Pancreas (tissue), 10 donors: ENCODE measurements at regions not wholly inside any gene's neighbourhood (a gene's known extent, or its start where the extent isn't known, plus 50 kb on each side); places are given as distances from the start of the nearest gene placed in this dataset.
A peak's percentile ranks its signal among the peaks of the same experiment; 100 is the strongest.

ENCODE experiments used
- ATAC-seq, 4 donors: fragments of 200-7000 bp; cut with Tn5 transposase; one replicate each; pipeline versions ENCODE4 v1.8.0 to v1.9.1; 2020; ENCODE audit warnings: mild to moderate bottlenecking in 4 of 4, moderate library complexity in 4 of 4
- DNase-seq, 6 donors: peaks; one replicate each; pipeline ENCODE4 v3.0.0-alpha.2; 2020
- FAIRE-seq: peaks from 2 replicates; lab custom pipeline; 2012; peaks lifted over from hg19 to GRCh38; lab: Jason Lieb, UNC
- H3K27ac ChIP-seq, 4 donors: fragments of 200-600 bp; sonication (generic); 1 replicate in 3 of 4; 2 replicates in 1 of 4; pipeline versions ENCODE4 v1.5.0 to v1.8.0; 2020
- H3K27me3 ChIP-seq, 4 donors: fragments of 200-600 bp; one replicate each; pipeline ENCODE4 v1.8.0; 2021
- H3K36me3 ChIP-seq, 3 donors: fragments of 200-600 bp; sonication (generic) in 1 of 3; one replicate each; pipeline versions ENCODE4 v1.5.0 to v1.8.0; 2020 to 2021
- H3K4me1 ChIP-seq, 3 donors: fragments of 200-600 bp; one replicate each; pipeline ENCODE4 v1.8.0; 2021
- H3K4me3 ChIP-seq, 4 donors: fragments of 200-600 bp; sonication (generic) in 2 of 4; one replicate each; pipeline versions ENCODE4 v1.5.0 to v1.8.0; 2020 to 2021
- H3K9me3 ChIP-seq, 4 donors: fragments of 200-600 bp; one replicate each; pipeline ENCODE4 v1.8.0; 2021
- CTCF ChIP-seq, 4 donors: fragments of 200-600 bp; sonication (generic) in 3 of 4; IDR thresholded peaks; one replicate each; pipeline versions ENCODE4 v1.5.0 to v1.8.0; 2021; ENCODE audit warnings: antibody characterized with exemption in 4 of 4
- whole genome bisulfite sequencing, 2 donors: extraction: QIAGEN DNeasy Blood & Tissue Kit; methylation state at CpG; one replicate each; pipeline ENCODE4 v1.1.7; 2013; 5-methylcytosine and 5-hydroxymethylcytosine counted together
- intact Hi-C, 3 donors: fragments of 100-400 bp; cut with DNase I; formaldehyde crosslinking; loops; one replicate each; pipeline versions ENCODE4 v1.11.1 to v1.14.2; 2022
- donor health status: healthy with polysubstance abuse.
- donor health status: DM: no; HTN: no; CAD: no; lungs with moderate emphysema.
- donor health status: DM: no; HTN: no; CAD: no.
- donor health status: control.
- donor health status: control.
- donor health status: Bipolar disorder and iron deficiency.
- donor health status: DM: yes; HTN: yes; CAD: no.
- donor health status: DM: no; HTN: no; CAD: no.
- donor health status: DM: no; HTN: no; CAD: no.
- donor health status: DM: yes; HTN: yes; CAD: no.

GRCh38 chr7:133197972-133198544, 54.8 kb upstream of the EXOC4 start:
- intact Hi-C loops: no loop called here
- no peak overlapping the region for H3K4me3 ChIP-seq
- H3K9me3 ChIP-seq: no peaks in the 10 kb centered on the region
- peaks cover 0 to 9% (median 5%) of the 10 kb centered on the region in 3 donors for H3K4me1 ChIP-seq
- H3K27ac ChIP-seq: no peak overlapping the region
- no peaks in the 10 kb centered on the region for H3K27me3 ChIP-seq
- no peak for TF ChIP-seq CTCF (IDR thresholded peaks at IDR 0.05)
- no peaks in the 10 kb centered on the region for H3K36me3 ChIP-seq
- ATAC-seq (peak; percentile 38 to 73 (median 53)), FAIRE-seq (no peak), DNase-seq (no peak)
- WGBS, 2 donors: 16 to 25% methylated on average over 4 of the region's 4 CpGs

DNA sequence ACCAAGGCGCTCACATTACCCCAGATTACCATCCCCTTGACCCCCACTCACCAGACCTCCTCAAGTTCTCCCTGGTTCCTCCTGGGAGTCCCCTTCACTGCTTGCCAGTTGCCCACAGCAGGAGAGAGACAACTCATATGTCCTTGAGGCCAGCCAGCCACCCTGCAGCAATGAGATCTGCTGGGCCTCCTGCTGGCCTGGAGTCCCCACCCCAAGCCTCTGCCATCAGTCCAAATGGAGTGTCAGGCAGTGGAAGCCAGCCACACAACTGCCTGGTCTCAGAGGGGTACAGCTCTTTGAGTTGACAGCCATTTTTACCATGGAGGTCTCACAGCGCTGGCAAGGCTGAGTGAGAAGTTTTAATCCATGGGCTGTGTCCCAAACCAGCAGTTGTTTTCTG, 53.0 kb upstream of the EXOC4 start:
- intact Hi-C loops: no loop called here

GRCh38 chr7:133201470-133201869, 51.4 kb upstream of the EXOC4 start:
- no peak for TF ChIP-seq CTCF (IDR thresholded peaks at IDR 0.05)
- Histone ChIP-seq H3K27ac (no peak overlapping the region), H3K9me3 (no peaks in the 10 kb centered on the region), H3K4me3 (no peak overlapping the region), H3K4me1 (peaks cover 0 to 9% (median 5%) of the 10 kb centered on the region in 3 donors), H3K27me3 (no peaks in the 10 kb centered on the region), H3K36me3 (no peaks in the 10 kb centered on the region)
- 86 to 90% methylated on average over 1 of the region's 1 CpG for WGBS, 2 donors
- ATAC-seq: no peak
- FAIRE-seq: no peak
- no peak for DNase-seq
- intact Hi-C loops: no loop called here

More for the DNA sequence above, 53.0 kb upstream of the EXOC4 start:
- H3K27ac ChIP-seq: no peak overlapping the region
- FAIRE-seq: no peak
- H3K4me3 ChIP-seq: no peak overlapping the region
- peaks cover 0 to 9% (median 5%) of the 10 kb centered on the region in 3 donors for H3K4me1 ChIP-seq
- no peaks in the 10 kb centered on the region for H3K9me3 ChIP-seq
- no peak for DNase-seq
- WGBS, 2 donors: 97 to 98% methylated on average over 2 of the region's 2 CpGs
- no peaks in the 10 kb centered on the region for H3K36me3 ChIP-seq
- no peak for ATAC-seq
- TF ChIP-seq CTCF (IDR thresholded peaks at IDR 0.05): no peak
- H3K27me3 ChIP-seq: no peaks in the 10 kb centered on the region

DNA sequence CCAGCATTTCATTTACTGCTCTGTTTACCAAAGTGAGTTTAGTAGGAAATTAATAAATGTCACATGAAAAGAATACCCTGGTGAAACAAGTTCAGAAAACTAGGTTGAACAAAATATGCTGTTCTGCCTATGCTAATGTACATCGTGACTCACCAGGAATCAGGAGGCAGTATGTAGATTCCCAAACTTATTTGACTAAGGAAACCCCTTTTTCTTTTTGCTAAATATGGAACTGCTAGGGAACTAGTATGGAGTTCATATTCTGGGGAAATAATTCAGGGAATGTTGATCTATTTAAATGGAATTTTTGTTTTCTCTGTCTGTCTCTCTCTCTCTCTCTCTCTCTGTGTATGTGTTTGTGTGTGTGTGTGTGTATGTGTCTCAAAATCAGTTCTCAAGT, 49.9 kb upstream of the EXOC4 start:
- ATAC-seq (no peak), DNase-seq (no peak), FAIRE-seq (no peak)
- Histone ChIP-seq H3K27ac (no peak overlapping the region), H3K4me3 (no peak overlapping the region), H3K27me3 (no peaks in the 10 kb centered on the region), H3K4me1 (peaks cover 0 to 3% (median 0%) of the 10 kb centered on the region in 3 donors), H3K9me3 (no peaks in the 10 kb centered on the region), H3K36me3 (no peaks in the 10 kb centered on the region)
- WGBS, 2 donors: 97% methylated on average over 1 of the region's 1 CpG
- intact Hi-C loops: no loop called here
- no peak for TF ChIP-seq CTCF (IDR thresholded peaks at IDR 0.05)
